HCT116 (cell line): ENCODE measurements at regions not wholly inside any gene's neighbourhood (a gene's known extent, or its start where the extent isn't known, plus 50 kb on each side); places are given as distances from the start of the nearest gene placed in this dataset.

Experiments
- ATAC-seq: fragments of 200-7000 bp; cut with Tn5 transposase; 2 replicates; pipeline ENCODE4 v1.9.1; 2020; ENCODE audit warnings: mild to moderate bottlenecking, moderate library complexity
- BruUV-seq: library from RNA; stranded (reverse); fragments of 400-500 nt; replicated peaks from 2 replicates; lab custom pipeline; 2021; lab: Mats Ljungman, UMichigan
- CTCF ChIA-PET: fragments of 300-600 bp; sonication (Branson Sonifier 250); formaldehyde crosslinking; loops from one replicate; lab custom pipeline; 2021; ENCODE audit warnings: antibody characterized with exemption; lab: Charles Lee
- POLR2A ChIA-PET: fragments of 300-600, 350-600 bp; sonication (Branson Sonifier 250); formaldehyde crosslinking; loops from one replicate; lab custom pipeline; 2021; ENCODE audit warnings: antibody characterized with exemption; lab: Charles Lee
- RAD21 ChIA-PET, 2 experiments: fragments of 300-600 bp; sonication (Branson Sonifier 250); formaldehyde crosslinking; loops; one replicate each; lab custom pipeline; 2023; ENCODE audit warnings: low total read pairs in 2 of 2; ENCODE audit not compliant: uncharacterized antibody in 2 of 2, unreplicated experiment in 2 of 2, low non-redundant PET in 1 of 2; lab: Charles Lee
- DNase-seq: peaks from one replicate; pipeline ENCODE4 v3.0.0-alpha.2; 2010; ENCODE audit warnings: low read depth, low spot score
- H2AFZ ChIP-seq: fragments of 200-600 bp; shearing (Covaris generic), sonication (generic); 2 replicates; pipeline ENCODE4 v1.6.1; 2017; ENCODE audit warnings: low read depth, mixed run types, mixed read lengths, antibody characterized with exemption, low read length; ENCODE audit not compliant: poor library complexity, severe bottlenecking
- H3K27ac ChIP-seq: 2 replicates; pipeline ENCODE4 v1.5.1; 2012; ENCODE audit warnings: low read depth, low read length
- H3K27me3 ChIP-seq: fragments of 200-600 bp; sonication (generic); 2 replicates; pipeline ENCODE4 v1.6.1; 2016; ENCODE audit warnings: mixed run types, low read length, mixed read lengths; ENCODE audit not compliant: insufficient read depth
- H3K36me3 ChIP-seq, 2 experiments: fragments of 200-500 bp in 1 of 2; fragments of 200-600 bp in 1 of 2; sonication (Bioruptor generic) in 1 of 2; sonication (generic) in 1 of 2; 2 replicates each; pipeline versions ENCODE4 v1.5.1 to v1.6.1; 2014 to 2016; ENCODE audit warnings: low read length in 2 of 2, inconsistent platforms in 1 of 2, mixed read lengths in 1 of 2, mixed run types in 1 of 2; ENCODE audit not compliant: insufficient read depth in 2 of 2, control insufficient read depth in 1 of 2
- H3K4me1 ChIP-seq, 2 experiments: fragments of 200-600 bp in 1 of 2; sonication (generic) in 1 of 2; 2 replicates each; pipeline versions ENCODE4 v1.5.1 to v1.6.1; 2012 to 2017; ENCODE audit warnings: low read length in 2 of 2, inconsistent platforms in 1 of 2, mild to moderate bottlenecking in 1 of 2, mixed read lengths in 1 of 2, mixed run types in 1 of 2, moderate library complexity in 1 of 2; ENCODE audit not compliant: insufficient read depth in 2 of 2, control insufficient read depth in 1 of 2
- H3K4me2 ChIP-seq: fragments of 200-600 bp; sonication (generic); 2 replicates; pipeline ENCODE4 v1.6.1; 2017; ENCODE audit warnings: mixed run types, low read length, mixed read lengths
- H3K4me3 ChIP-seq, 2 experiments: fragments of 200-600 bp in 1 of 2; sonication (generic) in 1 of 2; replicated peaks in 1 of 2; 2 replicates each; pipeline ENCODE4 v1.5.1; 2011 to 2016; ENCODE audit warnings: low read length in 2 of 2, control low read depth in 1 of 2, low read depth in 1 of 2, mild to moderate bottlenecking in 1 of 2, mixed read lengths in 1 of 2, mixed run types in 1 of 2
- H3K79me2 ChIP-seq: fragments of 200-600 bp; sonication (generic); 2 replicates; pipeline ENCODE4 v1.6.1; 2017; ENCODE audit warnings: mild to moderate bottlenecking, mixed run types, low read length, moderate library complexity, mixed read lengths; ENCODE audit not compliant: insufficient read depth
- H3K9ac ChIP-seq: fragments of 200-600 bp; sonication (generic); 2 replicates; pipeline ENCODE4 v1.6.1; 2016; ENCODE audit warnings: low read length, mixed read lengths
- H3K9me2 ChIP-seq: fragments of 200-600 bp; sonication (generic), shearing (Covaris generic); 2 replicates; pipeline ENCODE4 v1.6.1; 2017; ENCODE audit warnings: mixed run types, mild to moderate bottlenecking, moderate library complexity; ENCODE audit not compliant: insufficient read depth
- H3K9me3 ChIP-seq, 2 experiments: fragments of 200-500 bp in 1 of 2; fragments of 200-600 bp in 1 of 2; sonication (Bioruptor generic) in 1 of 2; sonication (generic) in 1 of 2; 2 replicates each; pipeline ENCODE4 v1.6.1; 2014 to 2017; ENCODE audit warnings: low read length in 2 of 2, mixed read lengths in 2 of 2, inconsistent platforms in 1 of 2, low read depth in 1 of 2, mild to moderate bottlenecking in 1 of 2, mixed run types in 1 of 2, moderate library complexity in 1 of 2; ENCODE audit not compliant: control insufficient read depth in 1 of 2, insufficient read depth in 1 of 2
- H4K20me1 ChIP-seq: fragments of 200-600 bp; sonication (generic), shearing (Covaris generic); 2 replicates; pipeline ENCODE4 v1.6.1; 2017; ENCODE audit warnings: mixed run types, mild to moderate bottlenecking, moderate library complexity; ENCODE audit not compliant: insufficient read depth
- EGR1 ChIP-seq: IDR thresholded peaks from 2 replicates; pipeline ENCODE4 v1.6.1; 2012; ENCODE audit warnings: low read depth
- EZH2 ChIP-seq: fragments of 200-600 bp; sonication (generic); IDR thresholded peaks from 2 replicates; pipeline ENCODE4 v1.6.1; 2017; ENCODE audit warnings: antibody characterized with exemption, mixed run types
- EZH2phosphoT487 ChIP-seq: fragments of 200-600 bp; IDR thresholded peaks from 2 replicates; pipeline ENCODE4 v1.6.1; 2018; ENCODE audit warnings: antibody characterized with exemption, borderline replicate concordance
- FOSL1 ChIP-seq: IDR thresholded peaks from 2 replicates; pipeline ENCODE4 v1.6.1; 2012; ENCODE audit warnings: low read depth
- JUND ChIP-seq: IDR thresholded peaks from 2 replicates; pipeline ENCODE4 v1.6.1; 2012
- SP1 ChIP-seq: IDR thresholded peaks from 2 replicates; pipeline ENCODE4 v1.6.1; 2012; ENCODE audit warnings: low read depth
- TCF7L2 ChIP-seq: IDR thresholded peaks from 2 replicates; pipeline ENCODE4 v1.7.0; 2011; ENCODE audit warnings: borderline replicate concordance, inconsistent platforms; ENCODE audit not compliant: insufficient read depth, insufficient read length; ENCODE audit errors: extremely low read depth
- ZFX ChIP-seq: fragments of 450-650 bp; IDR thresholded peaks from 2 replicates; pipeline ENCODE4 v1.6.1; 2017
- ZNF274 ChIP-seq: fragments of 200-500 bp; sonication (Bioruptor generic); IDR thresholded peaks from 2 replicates; pipeline ENCODE4 v1.6.1; 2014; ENCODE audit warnings: mild to moderate bottlenecking, low read depth, low read length, inconsistent platforms
- intact Hi-C: fragments of 100-400 bp; cut with micrococcal nuclease; formaldehyde crosslinking; loops from 2 replicates; pipeline ENCODE4 v1.10.0; 2022
- TF ChIP-seq, protein P1 (sequence below): IDR thresholded peaks from 2 replicates; pipeline ENCODE4 v1.6.1; 2012
- TF ChIP-seq, protein P2 (sequence below), 3 experiments: fragments of 200-600 bp in 1 of 3; sonication (generic) in 1 of 3; IDR thresholded peaks in 2 of 3; conservative IDR thresholded peaks in 1 of 3; 2 replicates each; pipeline ENCODE4 v1.5.1; 2012 to 2017; ENCODE audit warnings: low read depth in 2 of 3, low read length in 2 of 3, antibody characterized with exemption in 1 of 3, borderline replicate concordance in 1 of 3, control low read depth in 1 of 3, mild to moderate bottlenecking in 1 of 3, mixed read lengths in 1 of 3, mixed run types in 1 of 3, moderate library complexity in 1 of 3; ENCODE audit not compliant: insufficient read depth in 1 of 3
- TF ChIP-seq, protein P3 (sequence below): IDR thresholded peaks from 2 replicates; pipeline ENCODE4 v1.6.1; 2011; ENCODE audit warnings: mild to moderate bottlenecking, low read length, moderate library complexity; ENCODE audit not compliant: insufficient replicate concordance; ENCODE audit errors: extremely low read depth

DNA sequence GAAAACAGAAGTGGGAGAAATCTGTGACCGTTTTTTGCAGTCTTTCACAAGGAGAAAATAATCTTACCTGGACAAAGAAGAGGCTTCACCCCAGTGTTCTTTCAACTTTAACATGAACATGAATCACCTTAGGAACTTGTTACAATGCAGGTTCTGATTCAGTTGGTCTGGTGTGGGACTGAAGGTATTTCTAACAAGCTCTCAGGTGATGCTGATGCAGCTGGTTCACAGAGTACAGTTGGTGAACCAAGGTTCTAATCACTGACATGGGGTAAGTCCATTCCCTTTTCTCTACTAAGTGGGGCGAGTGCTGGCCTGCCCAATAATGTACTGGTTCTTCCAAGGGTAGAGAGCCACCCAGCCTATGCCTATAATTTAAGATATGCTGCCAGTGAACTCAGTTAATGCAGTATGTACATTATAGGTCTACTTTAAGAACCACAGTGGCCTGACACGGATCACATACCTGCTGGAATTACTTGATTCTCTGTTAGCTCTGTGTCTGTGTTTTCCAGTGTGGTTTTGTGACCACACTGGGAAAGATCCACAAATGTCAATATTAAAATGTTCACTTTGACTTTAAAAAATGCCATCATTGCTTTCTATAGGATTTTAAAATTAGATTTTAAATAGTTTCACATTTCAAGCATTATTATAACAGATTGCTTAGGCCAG, 304.1 kb downstream of the ZNF621 start:
- RAD21 ChIA-PET, result no interaction called here
- no peaks in the 10 kb centered on the region; the same call in none of the 2 replicates for H3K27me3 ChIP-seq
- H4K20me1 ChIP-seq, result no peaks in the 10 kb centered on the region
- H3K9ac ChIP-seq, result no peak overlapping the region
- no peak overlapping the region for H3K27ac ChIP-seq
- DNase-seq, result no peak
- no TSS peak for BruUV-seq
- H3K4me3 ChIP-seq, result no peak overlapping the region
- H3K4me1 ChIP-seq, result no peaks in the 10 kb centered on the region
- TF ChIP-seq EZH2phosphoT487 (no peak), EGR1 (no peak), SP1 (no peak), JUND (no peak), ZNF274 (no peak), FOSL1 (no peak), ZFX (no peak), EZH2 (no peak), TCF7L2 (no peak)
- TF ChIP-seq, protein P1, sequence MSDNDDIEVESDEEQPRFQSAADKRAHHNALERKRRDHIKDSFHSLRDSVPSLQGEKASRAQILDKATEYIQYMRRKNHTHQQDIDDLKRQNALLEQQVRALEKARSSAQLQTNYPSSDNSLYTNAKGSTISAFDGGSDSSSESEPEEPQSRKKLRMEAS, result no peak
- TF ChIP-seq, protein P2, sequence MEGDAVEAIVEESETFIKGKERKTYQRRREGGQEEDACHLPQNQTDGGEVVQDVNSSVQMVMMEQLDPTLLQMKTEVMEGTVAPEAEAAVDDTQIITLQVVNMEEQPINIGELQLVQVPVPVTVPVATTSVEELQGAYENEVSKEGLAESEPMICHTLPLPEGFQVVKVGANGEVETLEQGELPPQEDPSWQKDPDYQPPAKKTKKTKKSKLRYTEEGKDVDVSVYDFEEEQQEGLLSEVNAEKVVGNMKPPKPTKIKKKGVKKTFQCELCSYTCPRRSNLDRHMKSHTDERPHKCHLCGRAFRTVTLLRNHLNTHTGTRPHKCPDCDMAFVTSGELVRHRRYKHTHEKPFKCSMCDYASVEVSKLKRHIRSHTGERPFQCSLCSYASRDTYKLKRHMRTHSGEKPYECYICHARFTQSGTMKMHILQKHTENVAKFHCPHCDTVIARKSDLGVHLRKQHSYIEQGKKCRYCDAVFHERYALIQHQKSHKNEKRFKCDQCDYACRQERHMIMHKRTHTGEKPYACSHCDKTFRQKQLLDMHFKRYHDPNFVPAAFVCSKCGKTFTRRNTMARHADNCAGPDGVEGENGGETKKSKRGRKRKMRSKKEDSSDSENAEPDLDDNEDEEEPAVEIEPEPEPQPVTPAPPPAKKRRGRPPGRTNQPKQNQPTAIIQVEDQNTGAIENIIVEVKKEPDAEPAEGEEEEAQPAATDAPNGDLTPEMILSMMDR (IDR thresholded peaks at IDR 0.05 in 2 of 3, conservative IDR thresholded peaks at IDR 0.05 in 1 of 3; ENCODE audit: borderline replicate concordance in 1 of 3, insufficient read depth in 1 of 3, low read depth in 2 of 3, low read length in 2 of 3), result no peak
- TF ChIP-seq, protein P3, sequence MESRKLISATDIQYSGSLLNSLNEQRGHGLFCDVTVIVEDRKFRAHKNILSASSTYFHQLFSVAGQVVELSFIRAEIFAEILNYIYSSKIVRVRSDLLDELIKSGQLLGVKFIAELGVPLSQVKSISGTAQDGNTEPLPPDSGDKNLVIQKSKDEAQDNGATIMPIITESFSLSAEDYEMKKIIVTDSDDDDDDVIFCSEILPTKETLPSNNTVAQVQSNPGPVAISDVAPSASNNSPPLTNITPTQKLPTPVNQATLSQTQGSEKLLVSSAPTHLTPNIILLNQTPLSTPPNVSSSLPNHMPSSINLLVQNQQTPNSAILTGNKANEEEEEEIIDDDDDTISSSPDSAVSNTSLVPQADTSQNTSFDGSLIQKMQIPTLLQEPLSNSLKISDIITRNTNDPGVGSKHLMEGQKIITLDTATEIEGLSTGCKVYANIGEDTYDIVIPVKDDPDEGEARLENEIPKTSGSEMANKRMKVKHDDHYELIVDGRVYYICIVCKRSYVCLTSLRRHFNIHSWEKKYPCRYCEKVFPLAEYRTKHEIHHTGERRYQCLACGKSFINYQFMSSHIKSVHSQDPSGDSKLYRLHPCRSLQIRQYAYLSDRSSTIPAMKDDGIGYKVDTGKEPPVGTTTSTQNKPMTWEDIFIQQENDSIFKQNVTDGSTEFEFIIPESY, result no peak
- TF ChIP-seq, all 23 proteins: peak for 0
- ChIA-PET CTCF (no interaction called here), POLR2A (no interaction called here)
- Histone ChIP-seq H3K9me3 (no peaks in the 10 kb centered on the region), H3K9me2 (no peaks in the 10 kb centered on the region), H3K36me3 (no peaks in the 10 kb centered on the region), H2AFZ (no peak overlapping the region), H3K79me2 (no peaks in the 10 kb centered on the region), H3K4me2 (no peak overlapping the region)
- intact Hi-C loops, result no loop called here
- no peak for ATAC-seq
